ENCODE measurements at regions not wholly inside any gene's neighbourhood (a gene's known extent, or its start where the extent isn't known, plus 50 kb on each side); places are given as distances from the start of the nearest gene placed in this dataset.
"Not testable (repeated sequence)": the region's sequence is repeated elsewhere in the genome, so short reads cannot be mapped to it uniquely, and the experiment has no call there.

GRCh38 chr3:197410170-197410569, 111.8 kb upstream of the DLG1 start:
- H3K27ac ChIP-seq (ENCODE audit: control insufficient read depth, insufficient read depth); H4K20me1 ChIP-seq (ENCODE audit: control insufficient read depth, insufficient read depth); H3K9me3 ChIP-seq (replicated peaks; ENCODE audit: control insufficient read depth, insufficient read depth, low read length); FAIRE-seq; H3K79me2 ChIP-seq (ENCODE audit: control insufficient read depth, insufficient read depth, low read length); ATAC-seq; H3K4me3 ChIP-seq; DNase-seq (ENCODE audit: low read depth, low spot score); in situ Hi-C loops (cut with MboI); H3K36me3 ChIP-seq (ENCODE audit: control insufficient read depth in 2 of 2, insufficient read depth in 2 of 2, low read length in 1 of 2); H3K9ac ChIP-seq (ENCODE audit: control insufficient read depth, insufficient read depth, low read length); RAD21 ChIA-PET (ENCODE audit: unreplicated experiment); BruUV-seq (replicated peaks); H3K4me1 ChIP-seq (ENCODE audit: control insufficient read depth, insufficient read depth, low read length); intact Hi-C loops (cut with micrococcal nuclease; ENCODE audit: unreplicated experiment); POLR2A ChIA-PET; H3K4me2 ChIP-seq (ENCODE audit: control insufficient read depth, insufficient read depth); H3K27me3 ChIP-seq (replicated peaks in 1 of 2; ENCODE audit: control insufficient read depth in 2 of 2, insufficient read depth in 2 of 2, low read length in 1 of 2); H2AFZ ChIP-seq (ENCODE audit: control insufficient read depth, low read depth, low read length): not testable (repeated sequence)
- WGBS (ENCODE audit: insufficient coverage, insufficient replicate concordance, low lambda C conversion rate, missing lambda C conversion rate): 73% methylated on average over 11 of the region's 11 CpGs
- SMC1A ChIA-PET (ENCODE audit: uncharacterized antibody, unreplicated experiment): interaction anchor here (0.8 kb wide), 1 partner anchor 57 kb away, joined by 3 read pairs; no protein-coding TSS in a partner anchor
- CTCF ChIA-PET: interaction anchor here (1.2 kb wide), 1 partner anchor 8 kb away, joined by 3 read pairs; no protein-coding TSS in a partner anchor

DNA sequence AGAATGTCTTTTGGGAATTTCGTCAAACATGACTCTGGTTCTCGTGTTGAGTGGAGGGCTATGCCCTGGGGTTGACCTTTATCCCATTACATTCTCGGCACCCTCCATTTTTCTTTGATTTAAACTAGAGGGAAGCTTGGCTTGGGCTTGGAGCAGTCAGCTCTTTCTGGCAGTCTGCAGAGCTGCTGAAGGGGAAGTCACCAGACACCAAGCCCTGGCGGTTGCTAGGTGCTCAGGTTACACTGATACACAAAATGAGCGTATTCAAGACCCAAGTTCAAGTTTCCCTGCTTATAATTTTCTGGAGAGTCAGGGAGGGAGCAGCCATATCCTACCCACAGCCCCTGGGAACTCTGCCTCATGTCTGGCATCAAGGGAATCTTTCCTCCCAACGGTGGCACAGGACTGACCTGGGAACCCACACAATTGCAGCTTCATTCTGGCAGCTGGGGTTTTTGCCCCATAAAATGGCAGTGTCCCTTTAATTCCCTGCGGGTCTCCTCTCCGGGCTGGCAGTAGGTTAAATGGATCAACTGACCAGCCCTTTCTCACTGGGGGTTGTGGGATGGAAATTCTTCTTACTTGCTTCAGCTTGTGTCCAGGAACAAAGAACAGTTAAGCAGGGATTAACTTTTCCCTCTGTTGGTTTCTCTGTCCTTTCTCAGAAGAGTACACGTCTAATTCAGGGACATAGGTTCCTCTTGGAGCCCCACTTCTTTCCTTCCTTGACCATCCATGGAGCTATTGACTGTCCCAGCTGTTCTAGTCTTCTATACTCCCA, 110.0 kb upstream of the DLG1 start:
- Histone ChIP-seq H3K4me2 (ENCODE audit: control insufficient read depth, insufficient read depth) (no peak overlapping the region), H3K4me3 (no peak overlapping the region), H3K9me3 (replicated peaks; ENCODE audit: control insufficient read depth, insufficient read depth, low read length) (no peaks in the 10 kb centered on the region; the same call in 2 of the 3 replicates), H3K79me2 (ENCODE audit: control insufficient read depth, insufficient read depth, low read length) (no peaks in the 10 kb centered on the region), H2AFZ (ENCODE audit: control insufficient read depth, low read depth, low read length) (no peak overlapping the region), H3K36me3 (ENCODE audit: control insufficient read depth in 2 of 2, insufficient read depth in 2 of 2, low read length in 1 of 2) (no peaks in the 10 kb centered on the region), H3K27me3 (replicated peaks in 1 of 2; ENCODE audit: control insufficient read depth in 2 of 2, insufficient read depth in 2 of 2, low read length in 1 of 2) (no peaks in the 10 kb centered on the region), H3K9ac (ENCODE audit: control insufficient read depth, insufficient read depth, low read length) (no peak overlapping the region), H3K27ac (ENCODE audit: control insufficient read depth, insufficient read depth) (no peak overlapping the region), H4K20me1 (ENCODE audit: control insufficient read depth, insufficient read depth) (no peaks in the 10 kb centered on the region), H3K4me1 (ENCODE audit: control insufficient read depth, insufficient read depth, low read length) (no peaks in the 10 kb centered on the region)
- ChIA-PET SMC1A (ENCODE audit: uncharacterized antibody, unreplicated experiment) (interaction anchor here (1.4 to 2.0 kb wide), 3 partner anchors 9 to 45 kb away, joined by 3 to 6 read pairs (median 5); no protein-coding TSS in a partner anchor), POLR2A (no interaction called here), RAD21 (ENCODE audit: unreplicated experiment) (interaction anchor here (1.4 kb wide), 1 partner anchor 151 kb away, joined by 6 read pairs; no protein-coding TSS in a partner anchor), CTCF (interaction anchor here (1.2 kb wide), 1 partner anchor 152 kb away, joined by 4 read pairs; no protein-coding TSS in a partner anchor)
- BruUV-seq (replicated peaks): no TSS peak
- FAIRE-seq (no peak), DNase-seq (ENCODE audit: low read depth, low spot score) (no peak), ATAC-seq (no peak)
- 38% methylated on average over 9 of the region's 9 CpGs for WGBS (ENCODE audit: insufficient coverage, insufficient replicate concordance, low lambda C conversion rate, missing lambda C conversion rate)
- in situ Hi-C loops (cut with MboI): no loop called here
- intact Hi-C loops (cut with micrococcal nuclease; ENCODE audit: unreplicated experiment): no loop called here
- TF ChIP-seq POLR2AphosphoS5 (IDR thresholded peaks at IDR 0.05; ENCODE audit: low read length): no peak
- TF ChIP-seq, protein P1, sequence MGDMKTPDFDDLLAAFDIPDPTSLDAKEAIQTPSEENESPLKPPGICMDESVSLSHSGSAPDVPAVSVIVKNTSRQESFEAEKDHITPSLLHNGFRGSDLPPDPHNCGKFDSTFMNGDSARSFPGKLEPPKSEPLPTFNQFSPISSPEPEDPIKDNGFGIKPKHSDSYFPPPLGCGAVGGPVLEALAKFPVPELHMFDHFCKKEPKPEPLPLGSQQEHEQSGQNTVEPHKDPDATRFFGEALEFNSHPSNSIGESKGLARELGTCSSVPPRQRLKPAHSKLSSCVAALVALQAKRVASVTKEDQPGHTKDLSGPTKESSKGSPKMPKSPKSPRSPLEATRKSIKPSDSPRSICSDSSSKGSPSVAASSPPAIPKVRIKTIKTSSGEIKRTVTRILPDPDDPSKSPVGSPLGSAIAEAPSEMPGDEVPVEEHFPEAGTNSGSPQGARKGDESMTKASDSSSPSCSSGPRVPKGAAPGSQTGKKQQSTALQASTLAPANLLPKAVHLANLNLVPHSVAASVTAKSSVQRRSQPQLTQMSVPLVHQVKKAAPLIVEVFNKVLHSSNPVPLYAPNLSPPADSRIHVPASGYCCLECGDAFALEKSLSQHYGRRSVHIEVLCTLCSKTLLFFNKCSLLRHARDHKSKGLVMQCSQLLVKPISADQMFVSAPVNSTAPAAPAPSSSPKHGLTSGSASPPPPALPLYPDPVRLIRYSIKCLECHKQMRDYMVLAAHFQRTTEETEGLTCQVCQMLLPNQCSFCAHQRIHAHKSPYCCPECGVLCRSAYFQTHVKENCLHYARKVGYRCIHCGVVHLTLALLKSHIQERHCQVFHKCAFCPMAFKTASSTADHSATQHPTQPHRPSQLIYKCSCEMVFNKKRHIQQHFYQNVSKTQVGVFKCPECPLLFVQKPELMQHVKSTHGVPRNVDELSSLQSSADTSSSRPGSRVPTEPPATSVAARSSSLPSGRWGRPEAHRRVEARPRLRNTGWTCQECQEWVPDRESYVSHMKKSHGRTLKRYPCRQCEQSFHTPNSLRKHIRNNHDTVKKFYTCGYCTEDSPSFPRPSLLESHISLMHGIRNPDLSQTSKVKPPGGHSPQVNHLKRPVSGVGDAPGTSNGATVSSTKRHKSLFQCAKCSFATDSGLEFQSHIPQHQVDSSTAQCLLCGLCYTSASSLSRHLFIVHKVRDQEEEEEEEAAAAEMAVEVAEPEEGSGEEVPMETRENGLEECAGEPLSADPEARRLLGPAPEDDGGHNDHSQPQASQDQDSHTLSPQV (IDR thresholded peaks at IDR 0.05): no peak
- no peak for TF ChIP-seq RB1 (IDR thresholded peaks at IDR 0.05; ENCODE audit: borderline replicate concordance)
- TF ChIP-seq, protein P2, sequence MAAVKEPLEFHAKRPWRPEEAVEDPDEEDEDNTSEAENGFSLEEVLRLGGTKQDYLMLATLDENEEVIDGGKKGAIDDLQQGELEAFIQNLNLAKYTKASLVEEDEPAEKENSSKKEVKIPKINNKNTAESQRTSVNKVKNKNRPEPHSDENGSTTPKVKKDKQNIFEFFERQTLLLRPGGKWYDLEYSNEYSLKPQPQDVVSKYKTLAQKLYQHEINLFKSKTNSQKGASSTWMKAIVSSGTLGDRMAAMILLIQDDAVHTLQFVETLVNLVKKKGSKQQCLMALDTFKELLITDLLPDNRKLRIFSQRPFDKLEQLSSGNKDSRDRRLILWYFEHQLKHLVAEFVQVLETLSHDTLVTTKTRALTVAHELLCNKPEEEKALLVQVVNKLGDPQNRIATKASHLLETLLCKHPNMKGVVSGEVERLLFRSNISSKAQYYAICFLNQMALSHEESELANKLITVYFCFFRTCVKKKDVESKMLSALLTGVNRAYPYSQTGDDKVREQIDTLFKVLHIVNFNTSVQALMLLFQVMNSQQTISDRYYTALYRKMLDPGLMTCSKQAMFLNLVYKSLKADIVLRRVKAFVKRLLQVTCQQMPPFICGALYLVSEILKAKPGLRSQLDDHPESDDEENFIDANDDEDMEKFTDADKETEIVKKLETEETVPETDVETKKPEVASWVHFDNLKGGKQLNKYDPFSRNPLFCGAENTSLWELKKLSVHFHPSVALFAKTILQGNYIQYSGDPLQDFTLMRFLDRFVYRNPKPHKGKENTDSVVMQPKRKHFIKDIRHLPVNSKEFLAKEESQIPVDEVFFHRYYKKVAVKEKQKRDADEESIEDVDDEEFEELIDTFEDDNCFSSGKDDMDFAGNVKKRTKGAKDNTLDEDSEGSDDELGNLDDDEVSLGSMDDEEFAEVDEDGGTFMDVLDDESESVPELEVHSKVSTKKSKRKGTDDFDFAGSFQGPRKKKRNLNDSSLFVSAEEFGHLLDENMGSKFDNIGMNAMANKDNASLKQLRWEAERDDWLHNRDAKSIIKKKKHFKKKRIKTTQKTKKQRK (IDR thresholded peaks at IDR 0.05; ENCODE audit: low read depth, low read length): no peak
- TF ChIP-seq CEBPB (IDR thresholded peaks at IDR 0.05; ENCODE audit: borderline replicate concordance in 1 of 2, low read depth in 2 of 2, low read length in 2 of 2): no peak

All from GM12878 (cell line).